ENCODE measurements at regions not wholly inside any gene's neighbourhood (a gene's known extent, or its start where the extent isn't known, plus 50 kb on each side); places are given as distances from the start of the nearest gene placed in this dataset.

DNA sequence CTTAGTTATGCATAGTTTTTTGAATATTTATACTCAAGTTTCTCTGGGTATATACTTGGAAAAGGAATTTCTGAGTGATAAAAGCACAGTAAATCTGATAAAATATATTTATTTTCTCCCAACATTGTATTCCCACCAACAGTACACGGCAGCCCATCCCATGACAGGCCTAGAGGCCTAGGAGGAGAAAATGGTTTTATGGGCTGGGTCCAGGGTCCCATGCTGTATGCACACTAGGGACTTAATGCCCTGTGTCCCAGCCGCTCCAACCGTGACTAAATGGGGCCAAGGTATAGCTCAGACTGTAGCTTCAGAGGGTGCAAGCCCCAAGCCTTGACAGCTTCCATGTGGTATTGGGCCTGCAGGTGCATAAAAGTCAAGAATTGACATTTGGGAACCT is 1007.7 kb downstream of the DSC3 start:
- TF ChIP-seq, protein P1, sequence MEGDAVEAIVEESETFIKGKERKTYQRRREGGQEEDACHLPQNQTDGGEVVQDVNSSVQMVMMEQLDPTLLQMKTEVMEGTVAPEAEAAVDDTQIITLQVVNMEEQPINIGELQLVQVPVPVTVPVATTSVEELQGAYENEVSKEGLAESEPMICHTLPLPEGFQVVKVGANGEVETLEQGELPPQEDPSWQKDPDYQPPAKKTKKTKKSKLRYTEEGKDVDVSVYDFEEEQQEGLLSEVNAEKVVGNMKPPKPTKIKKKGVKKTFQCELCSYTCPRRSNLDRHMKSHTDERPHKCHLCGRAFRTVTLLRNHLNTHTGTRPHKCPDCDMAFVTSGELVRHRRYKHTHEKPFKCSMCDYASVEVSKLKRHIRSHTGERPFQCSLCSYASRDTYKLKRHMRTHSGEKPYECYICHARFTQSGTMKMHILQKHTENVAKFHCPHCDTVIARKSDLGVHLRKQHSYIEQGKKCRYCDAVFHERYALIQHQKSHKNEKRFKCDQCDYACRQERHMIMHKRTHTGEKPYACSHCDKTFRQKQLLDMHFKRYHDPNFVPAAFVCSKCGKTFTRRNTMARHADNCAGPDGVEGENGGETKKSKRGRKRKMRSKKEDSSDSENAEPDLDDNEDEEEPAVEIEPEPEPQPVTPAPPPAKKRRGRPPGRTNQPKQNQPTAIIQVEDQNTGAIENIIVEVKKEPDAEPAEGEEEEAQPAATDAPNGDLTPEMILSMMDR (IDR thresholded peaks at IDR 0.05), result no peak
- Mint-ChIP-seq H3K27ac (ENCODE audit: unreplicated experiment) (no peak overlapping the region), H3K36me3 (ENCODE audit: low read depth) (no peaks in the 10 kb centered on the region), H3K27me3 (ENCODE audit: low read depth) (peaks cover 5% of the 10 kb centered on the region), H3K4me1 (ENCODE audit: low read depth) (peaks cover 3% of the 10 kb centered on the region), H3K9me3 (ENCODE audit: low read depth) (peaks cover 10% of the 10 kb centered on the region), H3K4me3 (ENCODE audit: unreplicated experiment) (no peak overlapping the region)
- DNase-seq (ENCODE audit: low spot score), result no peak

DNA sequence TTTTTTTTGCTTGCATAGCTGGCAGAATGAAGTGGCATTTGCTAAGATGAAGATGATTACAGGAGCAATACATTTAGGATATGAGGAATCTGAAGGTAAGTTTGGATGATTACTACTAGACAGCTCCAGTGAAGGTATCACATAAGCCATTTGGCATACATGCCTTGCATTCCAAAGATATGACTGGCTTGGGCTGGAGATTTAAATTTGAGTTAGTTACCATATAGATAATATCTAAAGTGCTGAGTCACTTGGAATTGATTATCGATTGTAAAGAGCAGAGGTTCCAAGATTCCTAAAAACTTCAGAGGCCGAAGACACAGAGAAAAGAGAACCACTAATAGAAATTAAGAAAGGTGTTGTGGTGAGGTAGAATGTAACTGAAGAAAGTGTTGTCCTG is 1026.4 kb downstream of the DSC3 start:
- no peaks in the 10 kb centered on the region for H3K9me3 Mint-ChIP-seq (ENCODE audit: low read depth)
- no peak overlapping the region for H3K4me3 Mint-ChIP-seq (ENCODE audit: unreplicated experiment)
- H3K27me3 Mint-ChIP-seq (ENCODE audit: low read depth), result no peaks in the 10 kb centered on the region
- TF ChIP-seq, protein P1 (IDR thresholded peaks at IDR 0.05), result no peak
- no peak for DNase-seq (ENCODE audit: low spot score)
- no peaks in the 10 kb centered on the region for H3K36me3 Mint-ChIP-seq (ENCODE audit: low read depth)
- H3K4me1 Mint-ChIP-seq (ENCODE audit: low read depth), result peaks cover 10% of the 10 kb centered on the region
- H3K27ac Mint-ChIP-seq (ENCODE audit: unreplicated experiment), result no peak overlapping the region

DNA sequence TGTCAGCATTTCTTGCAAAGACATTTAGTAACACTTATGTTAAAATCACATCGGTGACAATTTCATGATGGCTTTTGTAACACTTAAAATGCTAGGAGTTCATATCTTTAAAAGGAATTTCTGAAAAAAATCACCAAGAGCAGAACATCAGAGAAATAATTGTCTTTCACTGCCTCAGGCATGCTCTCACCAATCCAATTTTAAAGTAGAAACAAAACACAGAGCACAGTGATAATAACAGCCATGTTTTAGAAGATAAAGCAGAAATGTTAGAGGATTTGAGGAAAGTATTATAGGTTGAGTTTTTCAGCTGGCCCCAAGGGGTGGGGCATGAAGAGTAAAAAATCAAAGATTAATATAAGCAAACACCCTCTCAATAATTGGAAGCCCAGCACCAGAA is 1037.6 kb downstream of the DSC3 start:
- H3K9me3 Mint-ChIP-seq (ENCODE audit: low read depth), result no peaks in the 10 kb centered on the region
- DNase-seq (ENCODE audit: low spot score), result no peak
- H3K36me3 Mint-ChIP-seq (ENCODE audit: low read depth), result no peaks in the 10 kb centered on the region
- H3K27ac Mint-ChIP-seq (ENCODE audit: unreplicated experiment), result no peak overlapping the region
- H3K4me3 Mint-ChIP-seq (ENCODE audit: unreplicated experiment), result no peak overlapping the region
- TF ChIP-seq, protein P1 (IDR thresholded peaks at IDR 0.05), result no peak
- H3K27me3 Mint-ChIP-seq (ENCODE audit: low read depth), result peaks cover 5% of the 10 kb centered on the region
- peaks cover 5% of the 10 kb centered on the region for H3K4me1 Mint-ChIP-seq (ENCODE audit: low read depth)

DNA sequence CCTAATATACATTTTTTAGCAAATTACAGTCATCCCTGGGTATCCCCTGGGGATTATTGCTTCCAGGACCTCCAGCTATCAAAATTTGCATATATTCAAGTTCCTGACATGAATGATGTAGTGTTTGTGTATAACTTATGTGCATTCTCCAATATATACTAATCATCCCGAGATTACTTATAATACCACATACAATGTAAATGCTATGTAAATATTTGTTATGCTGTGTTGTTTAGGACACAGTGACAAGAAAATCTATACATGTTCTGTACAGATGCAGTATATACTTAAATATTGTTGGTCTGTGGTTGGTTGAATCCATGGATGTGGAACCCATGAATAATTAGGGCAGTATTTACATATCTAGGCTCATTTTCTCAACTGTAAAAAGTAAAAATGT is 1060.3 kb downstream of the DSC3 start:
- Mint-ChIP-seq H3K9me3 (ENCODE audit: low read depth) (peaks cover 6% of the 10 kb centered on the region), H3K27me3 (ENCODE audit: low read depth) (peaks cover 3% of the 10 kb centered on the region), H3K27ac (ENCODE audit: unreplicated experiment) (no peak overlapping the region), H3K4me3 (ENCODE audit: unreplicated experiment) (no peak overlapping the region), H3K36me3 (ENCODE audit: low read depth) (no peaks in the 10 kb centered on the region), H3K4me1 (ENCODE audit: low read depth) (no peaks in the 10 kb centered on the region)
- no peak for DNase-seq (ENCODE audit: low spot score)
- TF ChIP-seq, protein P1 (IDR thresholded peaks at IDR 0.05), result no peak

DNA sequence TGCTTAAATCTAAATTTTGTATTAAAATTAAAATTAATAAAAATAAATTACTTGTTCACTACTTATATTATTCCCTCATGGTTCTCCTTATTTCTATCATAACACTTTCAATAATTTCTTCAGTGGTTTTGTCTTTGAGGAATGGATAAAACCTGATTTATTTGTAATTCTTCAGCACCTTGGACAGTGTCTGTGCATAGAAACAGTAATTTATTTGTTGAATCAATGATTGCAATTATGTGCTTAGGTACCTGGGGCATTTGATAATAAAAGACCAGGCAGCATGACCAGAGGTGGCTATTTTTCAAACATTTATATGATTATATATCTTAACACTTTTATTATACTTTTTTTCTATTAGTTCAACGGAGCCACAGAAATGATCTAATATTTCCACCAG is 1062.7 kb downstream of the DSC3 start:
- no peaks in the 10 kb centered on the region for H3K36me3 Mint-ChIP-seq (ENCODE audit: low read depth)
- H3K27me3 Mint-ChIP-seq (ENCODE audit: low read depth), result peaks cover 3% of the 10 kb centered on the region
- TF ChIP-seq, protein P1 (IDR thresholded peaks at IDR 0.05), result no peak
- no peak overlapping the region for H3K4me3 Mint-ChIP-seq (ENCODE audit: unreplicated experiment)
- no peaks in the 10 kb centered on the region for H3K9me3 Mint-ChIP-seq (ENCODE audit: low read depth)
- DNase-seq (ENCODE audit: low spot score), result no peak
- H3K4me1 Mint-ChIP-seq (ENCODE audit: low read depth), result no peaks in the 10 kb centered on the region
- H3K27ac Mint-ChIP-seq (ENCODE audit: unreplicated experiment), result no peak overlapping the region
